Breast epithelium (tissue), 4 donors: ENCODE measurements at regions not wholly inside any gene's neighbourhood (a gene's known extent, or its start where the extent isn't known, plus 50 kb on each side); places are given as distances from the start of the nearest gene placed in this dataset.

ENCODE experiments used
- DNase-seq, 2 donors: peaks; one replicate each; pipeline ENCODE4 v3.0.0-alpha.2; 2019; ENCODE audit warnings: low spot score in 2 of 2
- H3K27ac ChIP-seq, 2 donors: fragments of 200-600 bp; sonication (generic) in 1 of 2; one replicate each; pipeline ENCODE4 v1.5.1; 2016 to 2019; ENCODE audit warnings: mild to moderate bottlenecking in 1 of 2
- H3K27me3 ChIP-seq, 2 donors: fragments of 200-600 bp; sonication (generic) in 1 of 2; one replicate each; pipeline versions ENCODE4 v1.5.1 to v1.6.0; 2017 to 2019; ENCODE audit warnings: control low read depth in 1 of 2, mild to moderate bottlenecking in 1 of 2
- H3K36me3 ChIP-seq: fragments of 200-600 bp; one replicate; pipeline ENCODE4 v1.5.1; 2019
- H3K4me1 ChIP-seq, 2 donors: fragments of 200-600 bp; sonication (generic); one replicate each; pipeline ENCODE4 v1.5.1; 2016 to 2019; ENCODE audit warnings: control low read depth in 1 of 2
- H3K4me3 ChIP-seq, 3 donors: fragments of 200-600 bp; sonication (generic); 1 replicate in 2 of 3; 2 replicates in 1 of 3; pipeline ENCODE4 v1.5.1; 2016 to 2019; ENCODE audit warnings: mild to moderate bottlenecking in 3 of 3, moderate library complexity in 2 of 3
- H3K9me3 ChIP-seq, 2 donors: fragments of 200-600 bp; sonication (generic) in 1 of 2; one replicate each; pipeline ENCODE4 v1.5.1; 2016 to 2019; ENCODE audit warnings: control low read depth in 1 of 2
- POLR2A ChIP-seq: fragments of 450-650 bp; IDR thresholded peaks from one replicate; pipeline ENCODE4 v1.6.1; 2016; ENCODE audit warnings: antibody characterized with exemption, mild to moderate bottlenecking, moderate library complexity
- POLR2AphosphoS5 ChIP-seq, 3 donors: sonication (generic); formaldehyde crosslinking; IDR thresholded peaks; one replicate each; pipeline ENCODE4 v1.6.1; 2017; ENCODE audit warnings: antibody characterized with exemption in 3 of 3
- intact Hi-C: fragments of 100-400 bp; cut with DNase I; formaldehyde crosslinking; loops from one replicate; pipeline ENCODE4 v1.15.1; 2023; ENCODE audit warnings: low total_unique reads
- TF ChIP-seq, protein P1 (sequence below), 3 donors: fragments of 450-650 bp; IDR thresholded peaks; one replicate each; pipeline ENCODE4 v1.5.1; 2016 to 2017; ENCODE audit warnings: antibody characterized with exemption in 3 of 3, mild to moderate bottlenecking in 3 of 3, moderate library complexity in 3 of 3

DNA sequence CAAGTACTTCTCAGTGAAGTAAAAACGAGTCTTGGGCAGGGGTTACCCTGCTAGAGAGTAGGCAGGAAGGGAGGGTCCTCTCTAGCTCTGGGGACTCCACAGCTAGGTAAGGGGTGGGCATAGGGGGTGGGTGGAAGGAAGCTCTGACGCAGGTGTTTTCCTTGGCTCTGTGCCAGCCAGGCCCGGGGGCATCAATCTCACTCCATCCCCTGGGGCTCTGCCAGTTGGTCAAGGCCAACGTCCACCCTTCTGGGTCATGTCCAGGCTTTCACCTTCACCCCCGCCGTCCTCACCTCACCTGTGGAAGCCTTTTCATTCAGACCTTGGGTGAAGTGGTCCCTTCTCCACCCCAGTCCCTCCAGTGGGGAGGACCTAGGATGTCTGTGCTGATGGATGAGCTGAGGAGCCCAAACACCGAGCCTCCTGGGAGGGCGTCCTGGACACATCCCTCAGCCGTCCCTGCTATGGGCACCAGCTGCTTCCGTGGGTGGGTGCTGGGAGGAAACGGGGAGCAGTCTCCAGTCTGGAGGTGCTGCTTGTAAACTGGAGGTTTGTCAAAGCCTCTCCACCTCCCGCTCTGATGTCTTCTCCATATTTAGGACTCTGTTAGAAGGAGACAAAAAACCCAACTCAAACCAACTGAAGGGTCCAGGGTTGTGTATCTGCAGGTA lies 71.5 kb upstream of the SFSWAP start:
- Histone ChIP-seq H3K9me3 (no peaks in the 10 kb centered on the region), H3K36me3 (no peaks in the 10 kb centered on the region), H3K27me3 (peaks cover 0 to 41% of the 10 kb centered on the region in 2 donors), H3K27ac (no peak overlapping the region), H3K4me3 (no peak overlapping the region), H3K4me1 (no peaks in the 10 kb centered on the region)
- TF ChIP-seq POLR2AphosphoS5 (IDR thresholded peaks at IDR 0.05): no peak
- TF ChIP-seq POLR2A: no peak
- TF ChIP-seq, protein P1, sequence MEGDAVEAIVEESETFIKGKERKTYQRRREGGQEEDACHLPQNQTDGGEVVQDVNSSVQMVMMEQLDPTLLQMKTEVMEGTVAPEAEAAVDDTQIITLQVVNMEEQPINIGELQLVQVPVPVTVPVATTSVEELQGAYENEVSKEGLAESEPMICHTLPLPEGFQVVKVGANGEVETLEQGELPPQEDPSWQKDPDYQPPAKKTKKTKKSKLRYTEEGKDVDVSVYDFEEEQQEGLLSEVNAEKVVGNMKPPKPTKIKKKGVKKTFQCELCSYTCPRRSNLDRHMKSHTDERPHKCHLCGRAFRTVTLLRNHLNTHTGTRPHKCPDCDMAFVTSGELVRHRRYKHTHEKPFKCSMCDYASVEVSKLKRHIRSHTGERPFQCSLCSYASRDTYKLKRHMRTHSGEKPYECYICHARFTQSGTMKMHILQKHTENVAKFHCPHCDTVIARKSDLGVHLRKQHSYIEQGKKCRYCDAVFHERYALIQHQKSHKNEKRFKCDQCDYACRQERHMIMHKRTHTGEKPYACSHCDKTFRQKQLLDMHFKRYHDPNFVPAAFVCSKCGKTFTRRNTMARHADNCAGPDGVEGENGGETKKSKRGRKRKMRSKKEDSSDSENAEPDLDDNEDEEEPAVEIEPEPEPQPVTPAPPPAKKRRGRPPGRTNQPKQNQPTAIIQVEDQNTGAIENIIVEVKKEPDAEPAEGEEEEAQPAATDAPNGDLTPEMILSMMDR (IDR thresholded peaks at IDR 0.05): no peak
- no peak for DNase-seq
- intact Hi-C loops: no loop called here

DNA sequence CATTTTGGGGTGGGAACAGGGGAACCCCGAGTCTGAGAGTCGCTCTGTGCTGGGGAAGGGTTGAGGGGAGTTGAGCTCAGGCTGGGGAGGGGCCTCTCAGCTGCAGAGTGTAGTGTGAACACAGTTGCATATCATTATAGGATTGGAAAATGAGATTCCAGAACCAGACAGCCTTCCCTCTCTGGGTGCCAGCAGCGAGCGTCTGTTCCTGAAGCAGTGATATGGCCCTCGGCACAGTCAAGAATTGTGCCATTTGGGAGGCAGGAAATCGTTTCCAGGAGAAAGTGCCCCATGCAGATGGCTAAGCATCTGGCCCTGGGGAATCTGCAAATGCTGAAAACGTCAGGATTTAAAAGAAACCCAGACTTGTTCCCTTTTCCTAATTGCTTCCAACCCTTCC lies 70.4 kb upstream of the SFSWAP start:
- TF ChIP-seq POLR2AphosphoS5 (IDR thresholded peaks at IDR 0.05) (no peak), POLR2A (no peak)
- TF ChIP-seq, protein P1 (IDR thresholded peaks at IDR 0.05): no peak
- Histone ChIP-seq H3K36me3 (no peaks in the 10 kb centered on the region), H3K27me3 (peaks cover 0 to 41% of the 10 kb centered on the region in 2 donors), H3K27ac (no peak overlapping the region), H3K9me3 (no peaks in the 10 kb centered on the region), H3K4me1 (no peaks in the 10 kb centered on the region), H3K4me3 (no peak overlapping the region)
- DNase-seq: no peak
- intact Hi-C loops: no loop called here

DNA sequence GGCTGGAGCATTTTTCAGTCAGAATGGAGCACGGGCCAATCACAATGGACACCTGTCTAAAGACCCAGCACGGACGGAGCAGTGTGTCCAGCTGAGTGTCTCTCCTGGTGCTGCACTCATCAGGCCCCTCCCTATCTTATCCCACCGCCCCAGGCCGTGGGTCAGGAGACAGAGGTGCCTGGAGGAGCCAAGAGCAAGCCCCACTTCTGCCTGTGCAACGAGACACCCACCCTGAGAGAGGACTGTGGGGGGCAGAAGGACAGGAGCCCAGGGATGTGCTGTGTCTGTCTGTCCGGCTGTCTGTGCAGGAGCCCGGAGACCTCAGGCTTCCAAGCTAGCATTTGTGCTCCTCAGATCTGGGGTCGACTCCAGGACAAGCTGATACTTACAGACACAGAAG lies 69.6 kb upstream of the SFSWAP start:
- no peak for DNase-seq
- TF ChIP-seq POLR2A: no peak
- no peak for TF ChIP-seq POLR2AphosphoS5 (IDR thresholded peaks at IDR 0.05)
- TF ChIP-seq, protein P1 (IDR thresholded peaks at IDR 0.05): no peak
- peaks cover 0 to 39% of the 10 kb centered on the region in 2 donors for H3K27me3 ChIP-seq
- H3K27ac ChIP-seq: no peak overlapping the region
- H3K36me3 ChIP-seq: no peaks in the 10 kb centered on the region
- H3K4me3 ChIP-seq: no peak overlapping the region
- intact Hi-C loops: no loop called here
- no peaks in the 10 kb centered on the region for H3K4me1 ChIP-seq
- no peaks in the 10 kb centered on the region for H3K9me3 ChIP-seq

DNA sequence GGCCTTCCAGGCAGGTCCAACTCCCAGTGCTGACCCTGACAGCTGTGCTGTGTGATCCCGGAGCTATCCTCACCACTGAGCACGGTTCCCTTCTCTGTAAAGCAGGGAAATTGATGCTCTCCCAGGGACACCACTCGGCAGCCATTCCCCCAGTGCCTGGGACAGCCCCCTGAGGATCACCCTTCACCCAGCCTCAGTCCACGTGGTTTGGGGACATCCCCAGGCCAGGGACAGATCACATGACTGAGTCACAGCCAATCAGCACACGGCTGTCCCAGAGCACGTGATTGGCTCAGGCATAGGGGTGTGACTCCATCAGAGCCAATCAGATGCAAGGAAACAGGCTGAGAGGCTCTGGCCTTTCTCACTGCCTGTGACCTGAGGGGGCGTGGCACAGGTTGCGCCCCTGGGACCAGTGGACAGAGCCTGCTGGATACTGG lies 68.8 kb upstream of the SFSWAP start:
- H3K4me1 ChIP-seq: no peaks in the 10 kb centered on the region
- H3K27me3 ChIP-seq: peaks cover 0 to 32% of the 10 kb centered on the region in 2 donors
- TF ChIP-seq POLR2A: no peak
- TF ChIP-seq POLR2AphosphoS5 (IDR thresholded peaks at IDR 0.05): no peak
- TF ChIP-seq, protein P1 (IDR thresholded peaks at IDR 0.05): no peak
- no peak overlapping the region for H3K27ac ChIP-seq
- no peak overlapping the region for H3K4me3 ChIP-seq
- intact Hi-C loops: no loop called here
- no peaks in the 10 kb centered on the region for H3K9me3 ChIP-seq
- DNase-seq: no peak
- no peaks in the 10 kb centered on the region for H3K36me3 ChIP-seq

DNA sequence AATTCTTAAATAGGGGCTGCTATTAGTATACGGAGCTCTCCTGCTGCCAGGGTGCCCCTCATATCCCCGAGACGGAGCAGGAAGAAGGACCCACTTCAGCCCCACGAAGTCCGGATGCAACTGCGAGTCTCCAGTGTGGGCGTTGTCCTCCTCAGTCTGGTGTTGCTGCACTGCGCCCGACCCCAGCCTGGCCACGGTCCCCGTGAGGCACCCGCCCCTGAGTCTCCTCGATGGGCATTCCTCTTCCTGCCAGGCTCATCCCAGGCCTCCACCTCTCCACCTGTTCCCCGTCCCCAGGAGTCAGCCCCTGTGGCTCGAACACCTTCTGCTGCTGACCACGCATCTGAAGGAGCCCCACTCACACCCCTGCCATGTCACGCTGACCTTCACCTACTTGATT lies 68.1 kb upstream of the SFSWAP start:
- Histone ChIP-seq H3K4me1 (no peaks in the 10 kb centered on the region), H3K27me3 (peaks cover 0 to 29% of the 10 kb centered on the region in 2 donors), H3K27ac (no peak overlapping the region), H3K9me3 (no peaks in the 10 kb centered on the region), H3K4me3 (no peak overlapping the region), H3K36me3 (no peaks in the 10 kb centered on the region)
- intact Hi-C loops: no loop called here
- no peak for DNase-seq
- TF ChIP-seq POLR2A (no peak), POLR2AphosphoS5 (IDR thresholded peaks at IDR 0.05) (no peak)
- TF ChIP-seq, protein P1 (IDR thresholded peaks at IDR 0.05): no peak
